Suprapubic skin (tissue), 4 donors: ENCODE measurements at regions not wholly inside any gene's neighbourhood (a gene's known extent, or its start where the extent isn't known, plus 50 kb on each side); places are given as distances from the start of the nearest gene placed in this dataset.

Experiments
- DNase-seq, 2 donors: peaks; one replicate each; pipeline ENCODE4 v3.0.0-alpha.2; 2019; ENCODE audit warnings: low spot score in 2 of 2
- H3K27ac ChIP-seq: fragments of 200-600 bp; sonication (generic); one replicate; pipeline ENCODE4 v1.5.1; 2019
- H3K27me3 ChIP-seq: fragments of 200-600 bp; sonication (generic); one replicate; pipeline ENCODE4 v1.5.1; 2019
- H3K36me3 ChIP-seq: fragments of 200-600 bp; sonication (generic); one replicate; pipeline ENCODE4 v1.5.1; 2019
- H3K4me1 ChIP-seq: fragments of 200-600 bp; sonication (generic); one replicate; pipeline ENCODE4 v1.5.1; 2019
- H3K4me3 ChIP-seq: fragments of 200-600 bp; sonication (generic); one replicate; pipeline ENCODE4 v1.5.1; 2019; ENCODE audit warnings: mild to moderate bottlenecking
- H3K9me3 ChIP-seq: fragments of 200-600 bp; sonication (generic); one replicate; pipeline ENCODE4 v1.5.1; 2019
- CTCF ChIP-seq, 2 donors: fragments of 200-600 bp in 1 of 2; fragments of 450-650 bp in 1 of 2; sonication (generic) in 1 of 2; IDR thresholded peaks; one replicate each; pipeline ENCODE4 v1.5.1; 2016 to 2019; ENCODE audit warnings: antibody characterized with exemption in 2 of 2, mild to moderate bottlenecking in 1 of 2, moderate library complexity in 1 of 2
- EP300 ChIP-seq: sonication (generic); formaldehyde crosslinking; IDR thresholded peaks from one replicate; pipeline ENCODE4 v1.6.1; 2017; ENCODE audit warnings: antibody characterized with exemption
- POLR2A ChIP-seq, 2 donors: fragments of 450-650 bp; IDR thresholded peaks; one replicate each; pipeline ENCODE4 v1.6.1; 2017; ENCODE audit warnings: antibody characterized with exemption in 2 of 2, mild to moderate bottlenecking in 2 of 2, moderate library complexity in 2 of 2
- POLR2AphosphoS5 ChIP-seq, 3 donors: sonication (generic); formaldehyde crosslinking; IDR thresholded peaks; one replicate each; pipeline ENCODE4 v1.6.1; 2017; ENCODE audit warnings: antibody characterized with exemption in 3 of 3
- WGBS: methylation state at CpG from one replicate; pipeline ENCODE4 v1.1.5; 2018; 5-methylcytosine and 5-hydroxymethylcytosine counted together

- TF ChIP-seq POLR2A (IDR thresholded peaks at IDR 0.05) (no peak), POLR2AphosphoS5 (IDR thresholded peaks at IDR 0.05) (no peak), EP300 (no peak), CTCF (IDR thresholded peaks at IDR 0.05) (no peak)
- H3K4me3 ChIP-seq: no peak overlapping the region
- H3K9me3 ChIP-seq: no peaks in the 10 kb centered on the region
- DNase-seq: no peak
- H3K27ac ChIP-seq: no peak overlapping the region
- WGBS: 95% methylated on average over 5 of the region's 5 CpGs
- no peaks in the 10 kb centered on the region for H3K27me3 ChIP-seq
- no peaks in the 10 kb centered on the region for H3K4me1 ChIP-seq
- no peaks in the 10 kb centered on the region for H3K36me3 ChIP-seq
These were observed 412.9 kb downstream of the SLC4A3 start for GRCh38 chr2:220040346-220040745.

GRCh38 chr2:220041447-220041846 lies 414.0 kb downstream of the SLC4A3 start:
- H3K4me3 ChIP-seq: no peak overlapping the region
- WGBS: 57% methylated on average over 9 of the region's 9 CpGs
- no peaks in the 10 kb centered on the region for H3K27me3 ChIP-seq
- H3K36me3 ChIP-seq: no peaks in the 10 kb centered on the region
- H3K9me3 ChIP-seq: no peaks in the 10 kb centered on the region
- no peak for DNase-seq
- TF ChIP-seq CTCF (IDR thresholded peaks at IDR 0.05): no peak
- no peak for TF ChIP-seq POLR2A (IDR thresholded peaks at IDR 0.05)
- no peak for TF ChIP-seq EP300
- no peak for TF ChIP-seq POLR2AphosphoS5 (IDR thresholded peaks at IDR 0.05)
- H3K27ac ChIP-seq: no peak overlapping the region
- H3K4me1 ChIP-seq: no peaks in the 10 kb centered on the region

DNA sequence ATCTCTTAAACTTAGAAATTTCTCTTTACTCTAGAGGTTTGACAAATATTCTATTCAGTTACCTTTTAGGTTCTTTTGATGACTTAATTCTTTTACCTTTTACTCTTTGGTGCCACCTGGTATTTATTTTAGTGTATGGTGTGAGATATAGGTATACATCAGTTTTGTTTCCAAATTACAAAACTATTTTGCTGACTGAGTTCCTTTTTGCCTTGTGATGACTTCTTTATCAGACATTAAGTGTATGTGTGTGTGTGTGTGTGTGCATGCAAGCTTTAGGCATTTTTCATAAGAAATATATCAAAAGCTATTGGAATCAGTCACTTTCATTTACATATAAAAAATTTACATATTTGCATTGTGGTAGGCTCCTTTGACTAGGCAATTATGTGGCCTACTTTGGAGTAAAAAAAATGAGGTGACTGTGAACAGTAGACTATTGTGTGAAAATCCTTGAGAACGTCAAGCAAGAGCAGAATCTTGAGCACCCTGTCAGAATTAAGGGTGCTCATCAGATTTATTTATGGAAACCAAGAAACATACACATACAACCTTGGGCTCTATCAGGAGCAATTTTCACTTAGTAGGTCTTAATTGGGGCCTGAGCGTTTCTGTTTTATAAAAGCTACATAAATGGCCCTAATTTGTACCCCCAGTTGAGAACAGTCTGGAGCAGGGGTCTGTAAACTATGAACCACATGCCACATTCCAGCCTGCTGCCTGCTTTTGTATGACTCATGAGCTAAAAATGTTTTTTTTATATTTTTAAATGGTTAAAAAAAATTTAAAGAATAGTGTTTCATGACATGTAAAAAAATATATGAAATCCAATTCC lies 415.9 kb downstream of the SLC4A3 start:
- H3K4me3 ChIP-seq: no peak overlapping the region

GRCh38 chr2:220043990-220044335 lies 416.5 kb downstream of the SLC4A3 start:
- WGBS: 91% methylated on average over 3 of the region's 3 CpGs
- no peak for DNase-seq
- no peak overlapping the region for H3K27ac ChIP-seq
- TF ChIP-seq EP300: no peak
- no peak for TF ChIP-seq POLR2AphosphoS5 (IDR thresholded peaks at IDR 0.05)
- no peak for TF ChIP-seq POLR2A (IDR thresholded peaks at IDR 0.05)
- TF ChIP-seq CTCF (IDR thresholded peaks at IDR 0.05): no peak
- H3K4me3 ChIP-seq: no peak overlapping the region
- no peaks in the 10 kb centered on the region for H3K27me3 ChIP-seq
- no peaks in the 10 kb centered on the region for H3K9me3 ChIP-seq
- H3K36me3 ChIP-seq: no peaks in the 10 kb centered on the region
- H3K4me1 ChIP-seq: no peaks in the 10 kb centered on the region

More for the DNA sequence above, 415.9 kb downstream of the SLC4A3 start:
- Histone ChIP-seq H3K4me1 (no peaks in the 10 kb centered on the region), H3K36me3 (no peaks in the 10 kb centered on the region), H3K27ac (no peak overlapping the region), H3K27me3 (no peaks in the 10 kb centered on the region), H3K9me3 (no peaks in the 10 kb centered on the region)
- DNase-seq: no peak
- WGBS: 72% methylated on average over 2 of the region's 2 CpGs
- TF ChIP-seq POLR2AphosphoS5 (IDR thresholded peaks at IDR 0.05): no peak
- TF ChIP-seq EP300: no peak
- TF ChIP-seq POLR2A (IDR thresholded peaks at IDR 0.05): no peak
- no peak for TF ChIP-seq CTCF (IDR thresholded peaks at IDR 0.05)

GRCh38 chr2:220044383-220044782 lies 417.0 kb downstream of the SLC4A3 start:
- no peaks in the 10 kb centered on the region for H3K9me3 ChIP-seq
- no peak for DNase-seq
- H3K27me3 ChIP-seq: no peaks in the 10 kb centered on the region
- TF ChIP-seq POLR2AphosphoS5 (IDR thresholded peaks at IDR 0.05): no peak
- TF ChIP-seq EP300: no peak
- no peak for TF ChIP-seq POLR2A (IDR thresholded peaks at IDR 0.05)
- TF ChIP-seq CTCF (IDR thresholded peaks at IDR 0.05): no peak
- H3K36me3 ChIP-seq: no peaks in the 10 kb centered on the region
- H3K27ac ChIP-seq: no peak overlapping the region
- no peak overlapping the region for H3K4me3 ChIP-seq
- H3K4me1 ChIP-seq: no peaks in the 10 kb centered on the region
- 65% methylated on average over 1 of the region's 1 CpG for WGBS
